CD14-positive monocyte (primary cell): ENCODE measurements at regions not wholly inside any gene's neighbourhood (a gene's known extent, or its start where the extent isn't known, plus 50 kb on each side); places are given as distances from the start of the nearest gene placed in this dataset.
A peak's percentile ranks its signal among the peaks of the same experiment; 100 is the strongest.

Experiments
- DNase-seq, 3 donors: peaks; one replicate each; pipeline ENCODE4 v3.0.0-alpha.2; 2011 to 2022
- H2AFZ ChIP-seq: 2 replicates; pipeline ENCODE4 v1.6.0; 2012; ENCODE audit warnings: mild to moderate bottlenecking, low read depth, low read length, inconsistent platforms; ENCODE audit not compliant: insufficient read depth, poor library complexity, severe bottlenecking
- H3K27ac ChIP-seq, 2 donors: 1 replicate in 1 of 2; 2 replicates in 1 of 2; pipeline ENCODE4 v1.5.1; 2012 to 2013; ENCODE audit warnings: low read length in 2 of 2, control low read depth in 1 of 2, inconsistent platforms in 1 of 2, low read depth in 1 of 2, mild to moderate bottlenecking in 1 of 2
- H3K27me3 ChIP-seq, 2 donors: one replicate each; pipeline versions ENCODE4 v1.6.0 to v1.6.1; 2011 to 2013; ENCODE audit warnings: low read length in 2 of 2; ENCODE audit not compliant: control insufficient read depth in 2 of 2, insufficient read depth in 2 of 2
- H3K36me3 ChIP-seq, 2 donors: replicated peaks in 1 of 2; 1 replicate in 1 of 2; 2 replicates in 1 of 2; pipeline versions ENCODE4 v1.5.1 to v1.6.1; 2012 to 2013; ENCODE audit warnings: low read length in 2 of 2, control low read depth in 1 of 2, inconsistent platforms in 1 of 2, mild to moderate bottlenecking in 1 of 2; ENCODE audit not compliant: insufficient read depth in 2 of 2, control insufficient read depth in 1 of 2
- H3K4me1 ChIP-seq, 2 donors: 1 replicate in 1 of 2; 2 replicates in 1 of 2; pipeline versions ENCODE4 v1.5.1 to v1.6.1; 2012 to 2013; ENCODE audit warnings: low read length in 2 of 2, control low read depth in 1 of 2, inconsistent platforms in 1 of 2, mild to moderate bottlenecking in 1 of 2, moderate library complexity in 1 of 2; ENCODE audit not compliant: insufficient read depth in 2 of 2, control insufficient read depth in 1 of 2
- H3K4me2 ChIP-seq: replicated peaks from 2 replicates; pipeline ENCODE3; 2012; ENCODE audit warnings: low read length, moderate library complexity, mild to moderate bottlenecking; ENCODE audit not compliant: poor library complexity, severe bottlenecking; ENCODE audit errors: extremely low read depth
- H3K4me3 ChIP-seq, 3 experiments: fragments of 200-600 bp in 1 of 3; sonication (generic) in 1 of 3; replicated peaks in 1 of 3; 1 replicate in 2 of 3; 2 replicates in 1 of 3; pipeline ENCODE4 v1.5.1; 2011 to 2013; ENCODE audit warnings: low read length in 3 of 3, mild to moderate bottlenecking in 3 of 3, control low read depth in 2 of 3, low read depth in 2 of 3, inconsistent platforms in 1 of 3, moderate library complexity in 1 of 3
- H3K79me2 ChIP-seq: 2 replicates; pipeline ENCODE4 v1.6.0; 2012; ENCODE audit warnings: mild to moderate bottlenecking, control low read depth, inconsistent platforms, low read length, moderate library complexity; ENCODE audit not compliant: insufficient read depth
- H3K9ac ChIP-seq: 2 replicates; pipeline ENCODE4 v1.6.0; 2017; ENCODE audit warnings: low read length, mild to moderate bottlenecking; ENCODE audit not compliant: insufficient read depth, poor library complexity, severe bottlenecking
- H3K9me3 ChIP-seq, 2 donors: replicated peaks in 1 of 2; 1 replicate in 1 of 2; 2 replicates in 1 of 2; pipeline versions ENCODE4 v1.5.1 to v1.6.1; 2012 to 2013; ENCODE audit warnings: low read length in 2 of 2, control low read depth in 1 of 2; ENCODE audit not compliant: control insufficient read depth in 1 of 2, insufficient read depth in 1 of 2
- H4K20me1 ChIP-seq: 2 replicates; pipeline ENCODE4 v1.6.0; 2012; ENCODE audit warnings: mild to moderate bottlenecking, low read length, control low read depth, moderate library complexity; ENCODE audit not compliant: insufficient read depth
- H3K27ac Mint-ChIP-seq, 7 donors: one replicate each; pipeline ENCODE4 v1.8.0; 2020; ENCODE audit warnings: mild to moderate bottlenecking in 7 of 7, mixed read lengths in 7 of 7, moderate library complexity in 6 of 7, inconsistent platforms in 2 of 7
- H3K27me3 Mint-ChIP-seq, 3 donors: one replicate each; pipeline ENCODE4 v1.8.0; 2021 to 2022; ENCODE audit warnings: low read depth in 3 of 3, mild to moderate bottlenecking in 3 of 3, mixed read lengths in 3 of 3, moderate library complexity in 3 of 3, inconsistent platforms in 1 of 3
- H3K36me3 Mint-ChIP-seq, 2 donors: one replicate each; pipeline ENCODE4 v1.8.0; 2020; ENCODE audit warnings: mixed read lengths in 2 of 2, inconsistent platforms in 1 of 2, mild to moderate bottlenecking in 1 of 2
- H3K4me1 Mint-ChIP-seq: one replicate; pipeline ENCODE4 v1.8.0; 2020; ENCODE audit warnings: mild to moderate bottlenecking, mixed read lengths
- H3K4me3 Mint-ChIP-seq, 2 donors: one replicate each; pipeline ENCODE4 v1.8.0; 2020; ENCODE audit warnings: mild to moderate bottlenecking in 2 of 2, mixed read lengths in 2 of 2, moderate library complexity in 1 of 2
- H3K9me3 Mint-ChIP-seq, 7 donors: one replicate each; pipeline ENCODE4 v1.8.0; 2020 to 2022; ENCODE audit warnings: mixed read lengths in 7 of 7, mild to moderate bottlenecking in 6 of 7, moderate library complexity in 6 of 7, inconsistent platforms in 2 of 7
- CTCF ChIP-seq: fragments of 200-600 bp; IDR thresholded peaks from one replicate; pipeline ENCODE4 v1.8.0; 2022; ENCODE audit warnings: antibody characterized with exemption, mild to moderate bottlenecking
- WGBS: methylation state at CpG from one replicate; pipeline ENCODE4 v1.1.5; 2013; ENCODE audit warnings: missing lambda C conversion rate; ENCODE audit not compliant: insufficient coverage; 5-methylcytosine and 5-hydroxymethylcytosine counted together
- intact Hi-C, 2 donors: fragments of 100-400 bp; cut with micrococcal nuclease; formaldehyde crosslinking; loops; one replicate each; pipeline versions ENCODE4 v1.15.0 to v1.15.1; 2023

DNA sequence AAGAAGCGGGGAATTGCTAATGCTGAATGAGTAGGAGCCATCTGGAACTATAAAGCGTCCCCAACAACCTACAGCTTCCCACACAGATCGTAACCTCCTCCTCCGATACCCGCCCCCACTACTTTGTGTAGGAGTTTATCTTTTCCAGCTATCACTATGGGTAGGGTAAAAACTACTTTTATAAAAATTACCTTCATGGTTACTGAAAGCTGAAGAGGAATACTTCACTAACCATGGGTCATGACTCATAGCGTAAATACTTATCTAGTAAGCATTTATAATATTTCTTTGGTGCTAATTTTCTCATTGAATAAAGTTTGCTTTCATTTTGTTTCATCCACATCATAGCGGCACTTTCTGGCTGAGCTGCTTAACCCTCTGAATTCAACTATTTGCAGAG, 79.4 kb upstream of the TNIP3 start:
- no CpG with 5 or more reads among the region's 7 CpGs for WGBS

GRCh38 chr4:121242188-121242750, 78.1 kb upstream of the TNIP3 start:
- peaks cover 0 to 2% (median 1%) of the 10 kb centered on the region in 3 donors for H3K27me3 Mint-ChIP-seq
- H3K9me3 Mint-ChIP-seq = peaks cover 1 to 12% (median 2%) of the 10 kb centered on the region in 7 donors
- no peak overlapping the region for H3K4me2 ChIP-seq
- H3K27me3 ChIP-seq = no peaks in the 10 kb centered on the region
- no peak for DNase-seq
- no peaks in the 10 kb centered on the region for H3K4me1 ChIP-seq
- H4K20me1 ChIP-seq = no peaks in the 10 kb centered on the region
- H3K9me3 ChIP-seq = peaks cover 0 to 5% of the 10 kb centered on the region in 2 donors
- intact Hi-C loops = no loop called here
- no CpG with 5 or more reads among the region's 1 CpG for WGBS
- no peak for TF ChIP-seq CTCF
- H3K4me1 Mint-ChIP-seq = no peaks in the 10 kb centered on the region
- H2AFZ ChIP-seq = no peak overlapping the region
- H3K4me3 ChIP-seq = no peak overlapping the region
- H3K27ac ChIP-seq = no peak overlapping the region
- H3K9ac ChIP-seq = no peak overlapping the region
- peak overlapping the region in 1 of 7 donors; percentile 41 for H3K27ac Mint-ChIP-seq
- H3K4me3 Mint-ChIP-seq = no peak overlapping the region
- no peaks in the 10 kb centered on the region for H3K36me3 ChIP-seq
- H3K79me2 ChIP-seq = no peaks in the 10 kb centered on the region
- no peaks in the 10 kb centered on the region for H3K36me3 Mint-ChIP-seq

More for the DNA sequence above, 79.4 kb upstream of the TNIP3 start:
- H3K27ac Mint-ChIP-seq = no peak overlapping the region
- Histone ChIP-seq H3K27ac (no peak overlapping the region), H3K4me1 (no peaks in the 10 kb centered on the region), H3K9ac (no peak overlapping the region), H3K27me3 (no peaks in the 10 kb centered on the region), H3K79me2 (no peaks in the 10 kb centered on the region), H3K36me3 (no peaks in the 10 kb centered on the region), H2AFZ (no peak overlapping the region), H3K4me3 (no peak overlapping the region), H4K20me1 (no peaks in the 10 kb centered on the region), H3K4me2 (no peak overlapping the region), H3K9me3 (peaks cover 0 to 2% of the 10 kb centered on the region in 2 donors)
- H3K4me3 Mint-ChIP-seq = no peak overlapping the region
- peaks cover 0 to 3% (median 2%) of the 10 kb centered on the region in 7 donors for H3K9me3 Mint-ChIP-seq
- H3K36me3 Mint-ChIP-seq = no peaks in the 10 kb centered on the region
- DNase-seq = no peak
- intact Hi-C loops = no loop called here
- H3K27me3 Mint-ChIP-seq = peaks cover 0 to 2% (median 1%) of the 10 kb centered on the region in 3 donors
- no peak for TF ChIP-seq CTCF
- no peaks in the 10 kb centered on the region for H3K4me1 Mint-ChIP-seq
